ENCODE measurements at regions not wholly inside any gene's neighbourhood (a gene's known extent, or its start where the extent isn't known, plus 50 kb on each side); places are given as distances from the start of the nearest gene placed in this dataset.

GRCh38 chr12:30323008-30323407 is 372.7 kb downstream of the IPO8 start:
- Mint-ChIP-seq H3K27me3 (ENCODE audit: low read depth in 3 of 3) (peaks cover 0 to 2% (median 2%) of the 10 kb centered on the region in 3 donors), H3K27ac (no peak overlapping the region), H3K4me1 (no peaks in the 10 kb centered on the region), H3K36me3 (no peaks in the 10 kb centered on the region), H3K4me3 (no peak overlapping the region), H3K9me3 (peaks cover 13 to 47% (median 15%) of the 10 kb centered on the region in 7 donors)
- H3K9ac ChIP-seq (ENCODE audit: insufficient read depth, low read length, poor library complexity, severe bottlenecking): no peak overlapping the region
- no peak overlapping the region for H3K4me3 ChIP-seq (replicated peaks in 1 of 3; ENCODE audit: low read depth in 2 of 3, low read length in 3 of 3)
- no peak overlapping the region for H3K27ac ChIP-seq (ENCODE audit: low read depth in 1 of 2, low read length in 2 of 2)
- TF ChIP-seq, protein P1, sequence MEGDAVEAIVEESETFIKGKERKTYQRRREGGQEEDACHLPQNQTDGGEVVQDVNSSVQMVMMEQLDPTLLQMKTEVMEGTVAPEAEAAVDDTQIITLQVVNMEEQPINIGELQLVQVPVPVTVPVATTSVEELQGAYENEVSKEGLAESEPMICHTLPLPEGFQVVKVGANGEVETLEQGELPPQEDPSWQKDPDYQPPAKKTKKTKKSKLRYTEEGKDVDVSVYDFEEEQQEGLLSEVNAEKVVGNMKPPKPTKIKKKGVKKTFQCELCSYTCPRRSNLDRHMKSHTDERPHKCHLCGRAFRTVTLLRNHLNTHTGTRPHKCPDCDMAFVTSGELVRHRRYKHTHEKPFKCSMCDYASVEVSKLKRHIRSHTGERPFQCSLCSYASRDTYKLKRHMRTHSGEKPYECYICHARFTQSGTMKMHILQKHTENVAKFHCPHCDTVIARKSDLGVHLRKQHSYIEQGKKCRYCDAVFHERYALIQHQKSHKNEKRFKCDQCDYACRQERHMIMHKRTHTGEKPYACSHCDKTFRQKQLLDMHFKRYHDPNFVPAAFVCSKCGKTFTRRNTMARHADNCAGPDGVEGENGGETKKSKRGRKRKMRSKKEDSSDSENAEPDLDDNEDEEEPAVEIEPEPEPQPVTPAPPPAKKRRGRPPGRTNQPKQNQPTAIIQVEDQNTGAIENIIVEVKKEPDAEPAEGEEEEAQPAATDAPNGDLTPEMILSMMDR (IDR thresholded peaks at IDR 0.05): no peak
- peaks cover 22 to 43% of the 10 kb centered on the region in 2 donors for H3K9me3 ChIP-seq (replicated peaks in 1 of 2; ENCODE audit: control insufficient read depth in 1 of 2, insufficient read depth in 1 of 2, low read length in 2 of 2)
- no peaks in the 10 kb centered on the region for H4K20me1 ChIP-seq (ENCODE audit: insufficient read depth, low read length)
- H3K4me2 ChIP-seq (replicated peaks; ENCODE audit: extremely low read depth, low read length, poor library complexity, severe bottlenecking): no peak overlapping the region
- H3K36me3 ChIP-seq (replicated peaks in 1 of 2; ENCODE audit: control insufficient read depth in 1 of 2, insufficient read depth in 2 of 2, low read length in 2 of 2): no peaks in the 10 kb centered on the region
- intact Hi-C loops (cut with micrococcal nuclease): no loop called here
- no peaks in the 10 kb centered on the region for H3K79me2 ChIP-seq (ENCODE audit: insufficient read depth, low read length)
- DNase-seq: no peak
- H2AFZ ChIP-seq (ENCODE audit: insufficient read depth, low read depth, low read length, poor library complexity, severe bottlenecking): no peak overlapping the region
- 93% methylated on average over 2 of the region's 4 CpGs for whole genome bisulfite sequencing (ENCODE audit: insufficient coverage)
- H3K4me1 ChIP-seq (ENCODE audit: control insufficient read depth in 1 of 2, insufficient read depth in 2 of 2, low read length in 2 of 2): no peaks in the 10 kb centered on the region
- no peaks in the 10 kb centered on the region for H3K27me3 ChIP-seq (ENCODE audit: control insufficient read depth in 2 of 2, insufficient read depth in 2 of 2, low read length in 2 of 2)

DNA sequence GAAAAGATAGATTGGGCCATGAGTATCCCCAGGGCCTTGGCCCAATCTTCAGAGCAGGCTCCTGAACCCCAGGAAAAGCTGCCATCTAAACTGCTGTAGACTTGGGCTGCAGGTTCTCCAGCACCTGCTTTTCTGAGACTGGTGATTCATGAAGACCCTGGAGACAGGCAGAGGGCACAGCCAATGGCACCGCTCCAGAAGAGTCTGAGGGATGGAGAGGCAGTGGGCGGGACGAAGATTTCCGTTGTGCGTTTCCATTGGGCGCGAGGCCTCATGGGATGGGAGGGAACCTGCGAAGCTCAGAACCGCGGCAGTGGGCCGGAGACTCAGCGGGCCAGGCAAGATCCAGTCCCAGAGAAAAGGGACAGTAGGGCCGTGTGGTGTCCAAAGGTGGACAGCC is 375.1 kb downstream of the IPO8 start:
- no peaks in the 10 kb centered on the region for H3K36me3 ChIP-seq (replicated peaks in 1 of 2; ENCODE audit: control insufficient read depth in 1 of 2, insufficient read depth in 2 of 2, low read length in 2 of 2)
- H3K27me3 ChIP-seq (ENCODE audit: control insufficient read depth in 2 of 2, insufficient read depth in 2 of 2, low read length in 2 of 2): no peaks in the 10 kb centered on the region
- Mint-ChIP-seq H3K36me3 (no peaks in the 10 kb centered on the region), H3K9me3 (peaks cover 15 to 47% (median 20%) of the 10 kb centered on the region in 7 donors), H3K27ac (no peak overlapping the region), H3K4me3 (no peak overlapping the region), H3K4me1 (no peaks in the 10 kb centered on the region), H3K27me3 (ENCODE audit: low read depth in 3 of 3) (peaks cover 0 to 2% (median 2%) of the 10 kb centered on the region in 3 donors)
- H3K79me2 ChIP-seq (ENCODE audit: insufficient read depth, low read length): no peaks in the 10 kb centered on the region
- DNase-seq: no peak
- 93% methylated on average over 13 of the region's 13 CpGs for WGBS (ENCODE audit: insufficient coverage)
- H3K9ac ChIP-seq (ENCODE audit: insufficient read depth, low read length, poor library complexity, severe bottlenecking): no peak overlapping the region
- H3K4me2 ChIP-seq (replicated peaks; ENCODE audit: extremely low read depth, low read length, poor library complexity, severe bottlenecking): no peak overlapping the region
- H3K4me1 ChIP-seq (ENCODE audit: control insufficient read depth in 1 of 2, insufficient read depth in 2 of 2, low read length in 2 of 2): no peaks in the 10 kb centered on the region
- H3K9me3 ChIP-seq (replicated peaks in 1 of 2; ENCODE audit: control insufficient read depth in 1 of 2, insufficient read depth in 1 of 2, low read length in 2 of 2): peaks cover 30 to 39% of the 10 kb centered on the region in 2 donors
- no peak overlapping the region for H3K4me3 ChIP-seq (replicated peaks in 1 of 3; ENCODE audit: low read depth in 2 of 3, low read length in 3 of 3)
- H2AFZ ChIP-seq (ENCODE audit: insufficient read depth, low read depth, low read length, poor library complexity, severe bottlenecking): no peak overlapping the region
- no peak overlapping the region for H3K27ac ChIP-seq (ENCODE audit: low read depth in 1 of 2, low read length in 2 of 2)
- TF ChIP-seq, protein P1 (IDR thresholded peaks at IDR 0.05): no peak
- H4K20me1 ChIP-seq (ENCODE audit: insufficient read depth, low read length): no peaks in the 10 kb centered on the region
- intact Hi-C loops (cut with micrococcal nuclease): no loop called here
